ENCODE measurements at regions not wholly inside any gene's neighbourhood (a gene's known extent, or its start where the extent isn't known, plus 50 kb on each side); places are given as distances from the start of the nearest gene placed in this dataset.
"Not testable (repeated sequence)": the region's sequence is repeated elsewhere in the genome, so short reads cannot be mapped to it uniquely, and the experiment has no call there.

DNA sequence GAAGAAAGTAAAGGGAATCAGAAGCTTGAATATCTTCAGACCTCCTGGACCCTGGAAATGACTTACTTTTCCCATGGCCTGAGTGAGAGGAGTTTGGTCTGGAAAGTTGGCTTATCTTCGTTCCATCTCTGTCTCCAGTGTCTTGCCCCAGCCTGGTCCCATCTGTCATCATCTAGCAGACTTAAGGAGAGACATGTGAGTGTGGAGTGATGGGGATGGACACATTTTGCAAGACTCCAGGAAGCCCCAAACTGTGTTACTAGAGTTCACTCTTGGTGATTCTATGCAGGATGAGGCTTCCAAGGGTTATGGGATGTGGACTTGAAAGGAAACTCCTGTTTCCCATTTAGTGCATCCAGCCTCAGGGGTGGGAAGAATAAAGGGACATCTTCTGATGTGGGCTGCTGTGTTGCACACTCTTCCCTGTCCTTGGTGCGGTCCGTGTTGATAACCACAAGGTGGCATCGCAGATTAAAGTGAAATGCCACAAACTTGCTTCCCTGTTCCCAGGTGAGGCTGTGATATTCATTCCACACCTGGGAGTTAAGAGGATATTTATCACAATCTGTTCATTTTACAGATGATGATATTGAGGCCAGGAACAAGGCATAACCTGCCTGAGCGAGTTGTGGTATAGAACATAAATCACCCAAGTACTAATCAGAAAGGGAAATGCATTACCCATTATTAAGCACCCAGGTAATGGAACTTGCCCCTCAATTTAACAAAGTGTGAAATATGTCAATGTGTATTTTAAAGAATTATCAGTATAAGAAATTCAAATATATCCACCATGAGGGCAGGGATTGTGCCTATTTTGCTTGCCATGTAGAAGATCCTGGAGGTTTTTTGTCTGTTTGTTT, 269.9 kb upstream of the PAPPA start:
- Mint-ChIP-seq H3K4me1 (ENCODE audit: low read depth, unreplicated experiment) (peaks cover 5% of the 10 kb centered on the region), H3K27me3 (ENCODE audit: unreplicated experiment) (no peaks in the 10 kb centered on the region), H3K36me3 (ENCODE audit: unreplicated experiment) (no peaks in the 10 kb centered on the region), H3K4me3 (ENCODE audit: unreplicated experiment) (no peak overlapping the region), H3K27ac (ENCODE audit: unreplicated experiment) (no peak overlapping the region), H3K9me3 (ENCODE audit: unreplicated experiment) (no peaks in the 10 kb centered on the region)
- DNase-seq: peak; percentile 24
- TF ChIP-seq, protein P1, sequence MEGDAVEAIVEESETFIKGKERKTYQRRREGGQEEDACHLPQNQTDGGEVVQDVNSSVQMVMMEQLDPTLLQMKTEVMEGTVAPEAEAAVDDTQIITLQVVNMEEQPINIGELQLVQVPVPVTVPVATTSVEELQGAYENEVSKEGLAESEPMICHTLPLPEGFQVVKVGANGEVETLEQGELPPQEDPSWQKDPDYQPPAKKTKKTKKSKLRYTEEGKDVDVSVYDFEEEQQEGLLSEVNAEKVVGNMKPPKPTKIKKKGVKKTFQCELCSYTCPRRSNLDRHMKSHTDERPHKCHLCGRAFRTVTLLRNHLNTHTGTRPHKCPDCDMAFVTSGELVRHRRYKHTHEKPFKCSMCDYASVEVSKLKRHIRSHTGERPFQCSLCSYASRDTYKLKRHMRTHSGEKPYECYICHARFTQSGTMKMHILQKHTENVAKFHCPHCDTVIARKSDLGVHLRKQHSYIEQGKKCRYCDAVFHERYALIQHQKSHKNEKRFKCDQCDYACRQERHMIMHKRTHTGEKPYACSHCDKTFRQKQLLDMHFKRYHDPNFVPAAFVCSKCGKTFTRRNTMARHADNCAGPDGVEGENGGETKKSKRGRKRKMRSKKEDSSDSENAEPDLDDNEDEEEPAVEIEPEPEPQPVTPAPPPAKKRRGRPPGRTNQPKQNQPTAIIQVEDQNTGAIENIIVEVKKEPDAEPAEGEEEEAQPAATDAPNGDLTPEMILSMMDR (IDR thresholded peaks at IDR 0.05; ENCODE audit: partially characterized antibody, unreplicated experiment): peak; percentile 36

- Mint-ChIP-seq H3K4me3 (ENCODE audit: unreplicated experiment) (no peak overlapping the region), H3K36me3 (ENCODE audit: unreplicated experiment) (no peaks in the 10 kb centered on the region), H3K9me3 (ENCODE audit: unreplicated experiment) (no peaks in the 10 kb centered on the region), H3K27me3 (ENCODE audit: unreplicated experiment) (no peaks in the 10 kb centered on the region), H3K27ac (ENCODE audit: unreplicated experiment) (no peak overlapping the region), H3K4me1 (ENCODE audit: low read depth, unreplicated experiment) (peaks cover 4% of the 10 kb centered on the region)
- DNase-seq: no peak
- TF ChIP-seq, protein P1 (IDR thresholded peaks at IDR 0.05; ENCODE audit: partially characterized antibody, unreplicated experiment): no peak
These were observed 268.7 kb upstream of the PAPPA start for GRCh38 chr9:115884846-115885245.

GRCh38 chr9:115888131-115888530, 265.5 kb upstream of the PAPPA start:
- Mint-ChIP-seq H3K4me3 (ENCODE audit: unreplicated experiment) (no peak overlapping the region), H3K9me3 (ENCODE audit: unreplicated experiment) (no peaks in the 10 kb centered on the region), H3K27ac (ENCODE audit: unreplicated experiment) (no peak overlapping the region), H3K4me1 (ENCODE audit: low read depth, unreplicated experiment) (peaks cover 4% of the 10 kb centered on the region), H3K36me3 (ENCODE audit: unreplicated experiment) (no peaks in the 10 kb centered on the region), H3K27me3 (ENCODE audit: unreplicated experiment) (no peaks in the 10 kb centered on the region)
- DNase-seq: no peak
- TF ChIP-seq, protein P1 (IDR thresholded peaks at IDR 0.05; ENCODE audit: partially characterized antibody, unreplicated experiment): no peak

GRCh38 chr9:115891929-115892328, 261.7 kb upstream of the PAPPA start:
- TF ChIP-seq, protein P1 (IDR thresholded peaks at IDR 0.05; ENCODE audit: partially characterized antibody, unreplicated experiment): no peak
- Mint-ChIP-seq H3K27me3 (ENCODE audit: unreplicated experiment) (no peaks in the 10 kb centered on the region), H3K4me3 (ENCODE audit: unreplicated experiment) (no peak overlapping the region), H3K36me3 (ENCODE audit: unreplicated experiment) (no peaks in the 10 kb centered on the region), H3K9me3 (ENCODE audit: unreplicated experiment) (no peaks in the 10 kb centered on the region), H3K4me1 (ENCODE audit: low read depth, unreplicated experiment) (no peaks in the 10 kb centered on the region), H3K27ac (ENCODE audit: unreplicated experiment) (no peak overlapping the region)
- DNase-seq: no peak

DNA sequence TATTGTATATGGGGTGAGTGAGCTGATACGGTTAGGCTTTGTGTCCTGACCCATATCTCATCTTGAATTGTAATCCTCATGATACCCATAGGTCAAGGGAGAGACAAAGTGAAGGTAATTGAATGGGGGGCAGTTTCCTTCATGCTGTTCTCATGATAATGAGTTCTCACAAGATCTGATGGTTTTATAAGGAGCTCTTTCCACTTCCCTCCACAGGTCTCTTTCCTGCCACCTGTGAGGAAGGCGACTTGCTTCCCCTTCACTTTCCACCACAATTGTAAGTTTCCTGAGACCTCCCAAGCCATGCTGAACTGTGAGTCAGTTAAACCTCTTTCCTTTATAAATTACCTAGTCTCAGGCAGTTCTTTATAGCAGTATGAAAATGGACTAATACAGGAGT, 255.1 kb upstream of the PAPPA start:
- H3K27me3 Mint-ChIP-seq (ENCODE audit: unreplicated experiment); H3K4me3 Mint-ChIP-seq (ENCODE audit: unreplicated experiment); H3K27ac Mint-ChIP-seq (ENCODE audit: unreplicated experiment); H3K36me3 Mint-ChIP-seq (ENCODE audit: unreplicated experiment); DNase-seq; H3K4me1 Mint-ChIP-seq (ENCODE audit: low read depth, unreplicated experiment); H3K9me3 Mint-ChIP-seq (ENCODE audit: unreplicated experiment): not testable (repeated sequence)

Data from glutamatergic neuron (in vitro differentiated cells).